GM11168 (cell line): ENCODE measurements at regions not wholly inside any gene's neighbourhood (a gene's known extent, or its start where the extent isn't known, plus 50 kb on each side); places are given as distances from the start of the nearest gene placed in this dataset.

ENCODE experiments used
- in situ Hi-C: fragments of 300-500 bp; cut with MboI; formaldehyde crosslinking; loops from one replicate; pipeline ENCODE4 v1.12.0; 2022; ENCODE audit warnings: low sequenced_read_pairs; ENCODE audit not compliant: unreplicated experiment

DNA sequence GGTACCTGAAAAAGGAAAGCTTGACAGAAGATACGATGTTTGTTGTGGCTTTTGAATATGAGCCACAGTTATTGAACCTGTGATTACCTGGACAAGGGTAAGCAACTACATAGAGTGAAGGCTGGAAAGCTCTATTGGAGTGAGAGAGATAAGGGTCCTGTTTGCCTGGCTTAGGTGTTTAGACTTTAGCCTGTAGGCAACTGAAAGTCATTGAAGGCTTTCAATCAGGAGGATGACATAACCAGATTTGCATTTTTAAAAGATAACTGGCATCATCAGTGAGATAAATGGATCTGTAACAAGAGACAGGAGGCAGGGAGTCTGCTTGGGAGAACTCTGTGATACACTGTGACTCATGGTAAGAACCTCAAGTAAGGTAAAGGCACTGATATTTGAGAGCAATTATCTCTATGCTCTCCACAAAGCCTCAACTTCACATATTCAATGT lies 128.9 kb upstream of the SOX5 start:
- in situ Hi-C loops, result no loop called here

DNA sequence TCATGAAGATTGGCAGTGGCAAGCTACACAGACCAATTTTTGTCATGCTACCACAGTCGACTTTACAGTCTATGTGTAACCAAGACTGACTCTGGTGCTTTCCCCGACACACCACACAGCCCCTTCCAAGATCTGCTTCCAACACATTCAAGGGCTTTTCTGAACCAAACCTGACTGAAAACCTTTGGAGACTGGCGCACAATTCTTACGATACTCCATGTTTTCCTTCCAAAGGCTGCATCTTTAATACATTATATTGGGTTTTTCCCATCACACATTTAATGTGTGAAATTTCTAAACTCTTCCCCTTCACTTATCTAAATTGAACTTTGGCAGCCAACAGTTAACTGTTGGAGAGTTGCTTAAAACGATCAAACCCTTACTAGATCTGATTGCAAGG lies 127.7 kb upstream of the SOX5 start:
- in situ Hi-C loops, result no loop called here

DNA sequence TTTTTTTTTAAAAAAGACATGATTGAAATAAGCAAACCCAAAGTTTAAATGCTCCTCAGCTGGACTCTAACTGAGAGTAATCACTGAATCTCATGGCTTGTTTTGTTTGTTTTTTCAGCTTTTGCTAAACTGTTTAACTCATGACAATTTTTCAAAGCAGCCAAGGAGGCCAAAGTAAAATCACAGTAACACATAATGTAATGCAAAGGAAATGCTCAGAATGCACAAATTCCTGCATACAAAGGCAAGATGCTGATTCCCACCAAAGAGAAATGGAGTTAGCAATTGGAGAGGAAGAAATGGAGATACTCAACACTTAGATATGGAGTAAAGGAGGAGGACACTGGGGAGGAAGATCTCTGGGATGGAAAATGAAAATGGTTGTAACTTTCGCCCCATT lies 126.2 kb upstream of the SOX5 start:
- in situ Hi-C loops, result no loop called here

DNA sequence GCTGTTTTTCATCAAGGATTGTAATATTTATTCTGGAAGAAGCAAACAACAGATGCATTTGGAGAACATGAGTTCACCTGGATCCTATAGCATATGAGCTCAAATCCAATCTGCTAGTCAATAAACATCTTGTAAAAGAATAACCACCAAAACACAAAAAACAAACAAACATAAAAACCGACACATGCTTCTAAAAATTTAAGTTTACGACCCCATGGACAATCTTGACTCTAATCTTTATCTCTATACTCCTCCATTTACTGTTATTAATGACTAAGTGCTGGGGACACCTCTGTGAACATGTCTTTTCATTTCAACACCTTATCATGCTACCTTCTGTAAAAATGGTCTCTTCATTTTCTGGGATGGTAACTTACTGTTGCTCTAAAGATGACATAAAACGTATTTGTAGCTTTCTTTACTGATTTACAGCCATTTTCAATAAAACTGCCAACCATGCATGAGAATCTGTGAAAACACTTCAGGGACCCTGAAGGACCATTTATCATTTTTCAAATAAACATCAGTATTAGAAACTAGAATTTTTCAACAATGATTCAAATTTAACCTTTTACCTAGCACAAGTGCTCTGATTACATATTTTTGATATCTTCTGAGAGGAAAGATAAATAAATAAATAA lies 123.8 kb upstream of the SOX5 start:
- in situ Hi-C loops, result no loop called here

DNA sequence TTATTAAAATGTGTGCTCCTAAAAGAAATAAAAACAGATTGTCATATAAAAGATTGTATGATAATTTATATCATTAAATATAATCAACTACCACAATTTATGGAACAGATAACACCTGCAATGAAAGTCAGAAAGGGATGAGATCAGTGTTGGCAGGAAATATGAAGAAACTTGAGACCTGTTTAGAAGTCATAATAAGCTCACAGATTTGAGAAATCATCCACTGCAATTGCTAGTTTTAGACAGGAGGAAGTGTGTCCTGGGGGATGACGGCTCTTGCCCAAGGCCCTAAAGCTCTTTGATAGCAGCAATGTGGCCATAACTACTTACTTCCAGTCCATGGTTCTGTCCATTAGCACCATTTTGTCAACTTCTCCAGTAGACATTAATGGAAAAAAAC lies 122.8 kb upstream of the SOX5 start:
- in situ Hi-C loops, result no loop called here

DNA sequence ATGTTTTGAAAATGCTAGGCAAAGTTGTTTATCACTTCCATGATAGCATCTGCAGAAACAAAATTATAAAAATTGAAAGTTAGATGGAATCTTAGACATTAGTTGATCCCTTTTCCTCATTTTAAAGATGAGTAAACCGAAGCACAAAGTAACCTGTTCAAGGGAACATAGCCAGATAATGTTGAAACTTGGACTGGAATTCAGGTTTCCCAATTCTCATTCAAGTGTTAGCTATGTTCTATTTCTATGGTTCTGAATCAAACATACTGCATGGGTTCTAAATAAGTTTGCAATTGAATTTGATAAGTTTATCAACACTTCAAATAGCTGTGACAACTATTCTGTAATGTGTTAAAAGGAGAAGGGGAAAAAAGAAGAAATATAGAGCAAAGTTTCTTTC lies 122.4 kb upstream of the SOX5 start:
- in situ Hi-C loops, result no loop called here

DNA sequence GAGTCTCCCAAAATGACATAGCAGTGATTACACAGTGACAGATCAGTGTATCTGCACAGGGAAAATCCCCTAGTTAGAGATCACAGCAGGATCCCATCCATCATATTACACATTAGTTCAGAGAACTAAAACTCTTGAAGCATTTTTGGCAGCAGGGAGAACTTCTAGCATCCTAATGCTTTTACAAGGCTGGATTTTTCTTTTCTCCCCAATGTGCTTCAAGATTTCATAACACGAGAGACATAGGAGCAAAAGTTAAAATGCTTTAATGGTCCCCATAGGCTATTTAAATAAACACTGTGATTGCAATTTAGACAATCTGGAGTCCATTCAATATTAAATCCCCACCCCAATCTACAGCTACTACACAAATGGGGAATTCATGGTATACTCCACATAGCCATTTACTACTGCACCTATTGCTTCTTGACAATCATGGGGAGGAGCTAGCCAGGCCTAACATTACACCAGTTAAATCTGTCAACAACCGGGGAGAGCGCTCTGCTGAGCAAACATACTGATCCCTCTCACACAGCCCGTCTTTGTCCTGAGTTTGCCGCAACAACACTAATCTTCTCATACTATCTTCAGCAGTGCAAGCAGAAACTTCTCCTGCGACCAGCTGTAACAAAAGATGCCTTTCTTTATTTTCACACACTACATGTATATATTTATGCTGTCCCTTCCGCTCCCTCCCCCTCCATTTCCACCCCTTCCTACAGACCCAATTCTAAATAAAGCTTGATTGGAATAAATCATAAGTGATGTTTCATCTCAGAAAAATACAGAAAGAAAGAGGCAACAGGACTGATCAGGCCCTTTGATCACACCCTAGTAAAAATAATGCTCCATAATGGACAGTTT lies 120.3 kb upstream of the SOX5 start:
- in situ Hi-C loops, result no loop called here

DNA sequence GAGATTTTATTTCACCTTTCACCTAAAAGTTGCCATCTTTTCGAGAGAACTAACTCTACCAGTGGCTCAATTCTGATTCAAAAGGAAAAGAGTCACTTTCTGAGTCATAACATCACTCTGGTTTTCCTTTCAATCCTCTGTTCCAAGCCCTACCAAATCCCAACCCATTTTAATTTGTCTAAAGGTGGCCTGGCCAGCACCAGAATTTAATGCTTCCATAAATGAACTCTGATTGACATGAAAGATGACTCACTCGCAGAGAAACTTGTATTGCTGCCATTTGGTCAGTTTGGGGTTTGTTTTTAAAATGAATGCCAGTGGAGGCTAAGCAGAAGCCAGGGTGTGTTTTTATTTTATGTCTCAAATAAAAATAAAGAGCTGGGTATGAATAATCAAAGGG lies 117.4 kb upstream of the SOX5 start:
- in situ Hi-C loops, result no loop called here

DNA sequence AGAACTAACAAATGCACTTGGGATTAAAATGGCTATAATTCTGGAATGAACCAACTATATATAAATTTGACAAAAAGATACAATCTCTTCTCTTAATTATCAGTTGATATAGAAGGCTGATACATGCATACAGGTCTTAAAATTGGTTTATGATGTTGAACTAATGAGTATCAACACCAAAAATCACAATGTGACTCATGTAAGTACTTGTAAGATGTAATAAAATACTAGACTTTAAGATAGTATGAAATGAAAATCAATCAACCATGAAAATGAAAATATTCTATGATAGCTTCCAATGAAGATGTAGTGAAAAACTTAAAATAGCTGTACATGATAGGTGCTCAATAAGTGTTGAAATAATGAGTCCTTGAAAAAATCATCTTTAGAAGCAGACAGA lies 116.6 kb upstream of the SOX5 start:
- in situ Hi-C loops, result no loop called here

DNA sequence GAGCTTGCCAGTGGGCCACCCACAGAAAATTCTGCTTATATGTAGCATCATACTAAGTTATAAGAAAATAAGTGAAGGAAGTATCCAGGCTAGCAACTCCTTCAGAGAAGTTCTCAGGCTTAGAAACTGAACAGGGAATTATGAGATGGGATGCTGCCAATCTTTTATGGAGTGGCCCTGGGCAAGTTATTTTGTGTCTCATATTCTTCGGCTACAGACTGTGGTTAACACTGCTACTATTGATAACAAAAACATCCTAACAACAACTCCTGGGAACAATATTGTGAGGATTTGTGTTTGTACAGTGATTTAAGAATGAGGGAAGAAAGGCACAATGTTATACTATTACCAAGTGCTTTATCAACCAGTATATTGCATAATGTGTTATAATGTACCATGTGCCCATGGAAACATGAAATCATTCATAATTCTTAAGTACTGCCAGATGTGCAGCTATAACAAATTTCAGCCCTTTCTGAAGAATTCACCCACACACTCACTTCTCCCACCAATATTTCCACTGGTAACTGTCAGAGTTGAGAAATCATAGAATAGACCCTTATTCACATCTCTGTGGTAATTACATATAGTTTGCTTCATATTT lies 113.3 kb upstream of the SOX5 start:
- in situ Hi-C loops, result no loop called here

DNA sequence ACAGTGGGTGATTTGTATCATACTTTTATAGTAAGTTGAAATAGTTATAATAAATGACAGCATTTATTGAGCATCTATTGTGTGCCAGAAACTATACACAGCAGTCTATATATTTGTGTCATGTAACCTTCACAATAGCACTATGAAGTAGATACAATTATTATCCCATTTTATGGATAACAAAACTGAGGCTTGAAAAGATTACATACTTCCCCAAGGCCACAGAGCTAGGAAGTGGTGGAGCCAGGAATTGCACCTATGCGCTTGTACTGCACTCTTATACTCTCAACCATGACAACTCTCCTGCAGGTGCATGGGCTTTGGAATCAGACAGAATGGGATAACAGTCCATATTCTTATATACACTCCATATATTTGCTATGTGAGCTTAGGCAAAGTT lies 110.6 kb upstream of the SOX5 start:
- in situ Hi-C loops, result no loop called here

DNA sequence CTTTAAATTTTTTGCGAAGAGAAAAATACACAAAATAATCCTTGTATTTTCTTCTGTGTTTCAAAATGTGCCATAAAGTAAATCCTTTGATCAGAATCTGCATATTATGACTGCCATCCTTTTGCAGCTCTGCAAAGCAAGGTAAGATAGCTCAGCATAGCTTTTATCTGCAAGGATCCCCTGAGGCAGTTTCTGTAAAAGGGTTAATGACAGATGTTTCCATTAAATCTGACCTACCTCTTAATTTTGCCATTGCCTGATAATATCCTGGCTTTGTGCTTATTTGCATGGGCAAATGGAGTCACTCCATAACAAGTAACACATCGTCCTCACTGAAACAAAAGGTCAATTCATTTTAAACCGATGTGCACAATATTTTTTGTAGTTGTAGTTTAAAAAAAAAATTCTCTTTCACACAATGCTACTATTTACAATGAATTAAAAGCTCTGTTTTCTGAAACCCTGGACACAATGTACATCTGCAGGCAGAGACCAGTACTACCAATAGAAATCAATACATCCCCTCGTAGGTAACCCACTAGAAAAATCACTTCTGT lies 108.5 kb upstream of the SOX5 start:
- in situ Hi-C loops, result no loop called here

DNA sequence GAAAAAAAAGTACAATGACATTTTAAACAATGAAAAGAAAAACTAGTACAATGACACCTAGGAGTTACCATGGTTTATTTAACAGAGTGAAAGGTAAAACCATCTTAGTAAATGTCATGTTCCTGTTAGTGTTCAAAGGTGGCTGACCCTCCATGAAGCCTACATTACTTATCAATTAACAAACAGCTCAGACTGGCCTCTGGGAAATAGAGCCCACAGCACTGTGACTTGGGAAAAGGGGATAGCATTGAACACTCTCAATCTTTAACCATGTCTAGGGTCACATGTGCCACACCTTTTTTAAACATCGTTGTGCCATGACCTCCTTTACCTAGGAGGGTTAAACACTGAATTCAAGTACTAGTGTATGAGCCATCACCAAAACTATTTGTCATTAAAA lies 106.3 kb upstream of the SOX5 start:
- in situ Hi-C loops, result no loop called here

DNA sequence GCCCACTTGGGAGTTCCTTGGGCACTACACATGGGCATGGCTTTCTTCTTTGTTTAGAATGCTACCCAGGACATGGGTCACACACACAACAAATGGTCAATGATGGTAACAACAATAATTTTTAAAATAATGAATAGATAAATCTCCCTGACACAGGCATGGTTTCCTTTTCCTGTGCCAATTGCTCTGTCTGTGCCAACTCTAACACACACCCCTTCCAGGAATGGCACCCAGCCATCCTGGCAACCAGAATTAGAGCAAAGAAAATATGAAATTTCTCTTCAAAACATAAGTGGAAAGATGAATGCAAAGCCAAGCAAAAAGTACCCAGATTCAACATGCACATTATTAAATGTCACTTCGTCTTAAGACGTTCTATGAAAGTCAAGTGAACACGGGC lies 104.9 kb upstream of the SOX5 start:
- in situ Hi-C loops, result no loop called here

DNA sequence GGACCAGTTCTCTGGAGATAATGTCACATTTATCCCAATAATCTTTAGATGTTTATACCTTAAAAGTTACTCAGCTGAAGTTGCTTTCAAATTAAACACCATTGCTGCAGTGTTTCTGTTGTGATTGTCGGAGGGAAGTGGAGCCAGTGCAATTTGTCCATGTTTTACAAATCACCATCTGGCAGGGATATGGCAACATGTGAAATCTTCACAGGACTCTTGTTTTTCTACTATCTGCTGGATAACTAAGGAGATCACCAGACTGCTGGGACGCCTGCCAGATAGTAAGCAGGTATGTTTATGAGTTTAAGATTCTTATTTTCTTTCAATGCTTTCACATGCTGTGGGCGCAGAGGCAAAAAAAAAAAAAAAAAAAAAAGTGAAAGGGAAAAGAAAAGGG lies 100.3 kb upstream of the SOX5 start:
- in situ Hi-C loops, result no loop called here

DNA sequence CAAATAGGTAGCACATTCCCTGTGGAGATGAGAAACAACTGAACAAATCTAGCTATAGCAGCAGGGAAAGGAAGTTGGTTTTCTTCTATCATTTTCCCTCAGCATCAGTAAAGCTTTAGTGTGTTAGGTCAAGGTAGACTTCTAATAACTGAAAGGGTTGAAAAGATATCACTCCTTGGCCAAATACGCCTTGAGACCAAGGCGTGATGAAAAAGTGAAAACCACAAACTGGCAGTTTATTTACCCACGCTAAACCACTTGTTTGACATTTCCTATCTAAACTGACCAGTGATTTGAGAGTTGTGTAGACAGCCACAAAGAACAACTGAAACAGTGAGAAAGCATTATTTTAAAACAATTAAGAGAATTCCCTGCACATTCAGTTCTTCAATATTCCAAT lies 99.6 kb upstream of the SOX5 start:
- in situ Hi-C loops, result no loop called here

DNA sequence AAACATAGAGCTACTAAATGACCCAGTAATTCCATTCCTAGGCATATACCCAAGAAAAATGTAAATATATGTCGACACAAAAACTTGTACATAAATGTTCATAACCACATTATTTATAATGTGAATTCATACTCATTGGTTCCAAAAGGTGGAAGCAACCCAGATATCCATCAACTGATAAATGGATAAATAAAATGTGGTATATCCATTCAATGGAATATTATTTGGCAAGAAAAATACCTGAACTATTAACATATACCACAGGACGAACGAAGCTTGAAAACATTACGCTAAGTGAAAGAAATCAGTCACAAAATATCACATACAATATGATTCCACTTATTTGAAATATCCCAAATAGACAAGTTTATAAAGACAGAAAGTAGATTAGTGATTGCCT lies 99.0 kb upstream of the SOX5 start:
- in situ Hi-C loops, result no loop called here

DNA sequence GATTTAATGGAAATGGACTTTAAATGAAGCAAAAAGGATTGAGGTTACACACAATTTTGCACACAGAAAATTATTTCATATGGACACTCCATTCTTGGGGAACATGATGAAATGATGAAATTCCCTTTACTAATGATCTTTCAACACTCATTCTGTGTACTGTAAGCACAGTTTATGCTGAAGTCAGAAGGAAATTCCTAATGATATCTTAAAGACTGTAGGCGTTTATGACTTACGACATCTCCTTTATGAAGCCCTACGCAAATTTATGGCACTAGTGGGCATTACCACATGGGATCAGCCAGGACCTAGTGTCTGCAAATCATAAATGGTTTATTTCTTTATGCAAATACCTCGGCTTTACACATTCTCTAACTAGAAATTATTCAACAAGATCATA lies 97.9 kb upstream of the SOX5 start:
- in situ Hi-C loops, result no loop called here

DNA sequence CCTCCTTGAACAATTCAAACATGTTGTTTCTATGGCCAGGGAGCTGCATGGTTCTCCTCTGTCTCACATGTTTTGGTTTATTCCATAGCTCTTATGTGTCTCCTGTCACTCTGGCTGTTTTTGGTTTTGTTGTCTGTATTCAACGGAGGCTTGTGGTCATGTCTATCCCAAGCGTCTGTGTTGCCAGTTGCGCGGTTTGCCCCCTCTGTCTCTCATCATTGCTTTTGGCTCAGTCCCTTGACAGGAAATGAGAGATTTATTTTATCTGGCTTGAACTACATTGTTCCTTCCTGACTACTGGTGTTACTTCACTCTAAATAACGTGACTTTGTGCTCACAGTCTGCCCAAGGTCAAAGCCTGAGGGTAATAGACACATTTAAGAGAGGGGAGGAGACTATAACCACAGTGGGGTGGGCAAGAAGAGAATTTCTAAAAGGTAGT lies 96.4 kb upstream of the SOX5 start:
- in situ Hi-C loops, result no loop called here

DNA sequence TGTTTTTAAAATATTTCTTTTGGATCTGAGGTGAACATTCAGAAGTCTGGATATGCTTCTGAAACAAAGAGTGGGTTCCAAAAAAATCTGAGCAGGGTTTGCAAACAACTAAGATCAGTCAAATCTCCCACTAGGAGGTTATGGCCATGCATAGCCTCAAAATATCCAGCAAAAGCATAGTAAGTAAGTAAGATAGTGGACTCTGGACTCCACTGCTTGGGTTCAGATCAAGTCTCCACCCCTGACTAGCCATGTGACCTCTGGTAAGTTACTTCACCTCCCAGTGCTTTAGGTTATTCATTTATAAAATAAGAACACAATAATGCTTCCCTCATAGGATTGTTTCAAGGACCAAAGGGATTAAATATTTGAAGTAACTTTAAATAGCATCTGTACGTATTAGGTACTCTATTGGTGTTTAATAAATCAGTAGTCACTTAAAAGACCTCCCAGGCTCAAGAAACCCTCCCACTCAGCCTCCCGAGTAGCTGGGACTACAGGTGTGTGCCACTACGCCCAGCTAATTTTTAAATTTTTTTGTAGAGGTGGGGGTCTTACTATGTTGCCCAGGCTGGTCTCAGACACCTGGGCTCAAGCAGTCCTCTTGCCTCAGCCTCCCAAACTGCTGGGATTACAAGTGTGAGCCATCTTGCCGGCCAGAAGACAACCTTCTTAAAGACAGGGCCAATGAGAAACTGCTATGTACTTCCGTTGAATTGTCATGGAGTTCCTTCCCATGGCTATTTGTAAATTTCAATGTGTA lies 95.7 kb upstream of the SOX5 start:
- in situ Hi-C loops, result no loop called here
